NT2/D1 (cell line): ENCODE measurements at regions not wholly inside any gene's neighbourhood (a gene's known extent, or its start where the extent isn't known, plus 50 kb on each side); places are given as distances from the start of the nearest gene placed in this dataset.

Experiments
- DNase-seq: peaks from one replicate; pipeline ENCODE4 v3.0.0-alpha.2; 2011; ENCODE audit warnings: low read depth, low spot score
- H3K27me3 ChIP-seq: 2 replicates; pipeline ENCODE4 v1.6.0; 2011; ENCODE audit warnings: mild to moderate bottlenecking; ENCODE audit not compliant: insufficient read length, insufficient read depth
- H3K36me3 ChIP-seq: 2 replicates; pipeline ENCODE4 v1.6.1; 2011; ENCODE audit warnings: mild to moderate bottlenecking, low read length, mixed read lengths; ENCODE audit not compliant: insufficient read depth, insufficient read length
- H3K4me1 ChIP-seq: 2 replicates; pipeline ENCODE4 v1.5.1; 2011; ENCODE audit not compliant: insufficient read depth, insufficient read length
- H3K4me3 ChIP-seq: 2 replicates; pipeline ENCODE4 v1.5.1; 2011; ENCODE audit warnings: low read depth; ENCODE audit not compliant: insufficient read length
- H3K9ac ChIP-seq: 2 replicates; pipeline ENCODE4 v1.6.0; 2011; ENCODE audit warnings: low read depth; ENCODE audit not compliant: insufficient read length
- H3K9me3 ChIP-seq: 2 replicates; pipeline ENCODE4 v1.5.1; 2011; ENCODE audit warnings: mild to moderate bottlenecking, low read length; ENCODE audit not compliant: insufficient read depth
- SUZ12 ChIP-seq: IDR thresholded peaks from 2 replicates; pipeline ENCODE4 v1.6.1; 2011; ENCODE audit not compliant: insufficient read length, insufficient read depth; ENCODE audit errors: extremely low read depth
- YY1 ChIP-seq: IDR thresholded peaks from 2 replicates; pipeline ENCODE4 v1.6.1; 2011; ENCODE audit not compliant: insufficient read length, insufficient read depth
- ZNF274 ChIP-seq: IDR thresholded peaks from 2 replicates; pipeline ENCODE4 v1.6.1; 2011; ENCODE audit warnings: mild to moderate bottlenecking, low read depth, low read length

- H3K9ac ChIP-seq = no peak overlapping the region
- no peaks in the 10 kb centered on the region; the same call in 1 of the 2 replicates for H3K9me3 ChIP-seq
- peaks cover 19% of the 10 kb centered on the region for H3K4me1 ChIP-seq
- H3K27me3 ChIP-seq = no peaks in the 10 kb centered on the region
- DNase-seq = no peak
- no peak overlapping the region for H3K4me3 ChIP-seq
- no peak for TF ChIP-seq YY1
- no peak for TF ChIP-seq ZNF274
- TF ChIP-seq SUZ12 = no peak
- H3K36me3 ChIP-seq = no peaks in the 10 kb centered on the region
Measured at GRCh38 chr6:166747644-166748595, 120.9 kb upstream of the RPS6KA2 start.

GRCh38 chr6:166745801-166746668 lies 119.0 kb upstream of the RPS6KA2 start:
- no peaks in the 10 kb centered on the region; the same call in 1 of the 2 replicates for H3K9me3 ChIP-seq
- TF ChIP-seq YY1 (no peak), ZNF274 (no peak), SUZ12 (no peak)
- no peak overlapping the region for H3K9ac ChIP-seq
- DNase-seq = no peak
- no peaks in the 10 kb centered on the region for H3K27me3 ChIP-seq
- H3K36me3 ChIP-seq = no peaks in the 10 kb centered on the region
- H3K4me1 ChIP-seq = peaks cover 15% of the 10 kb centered on the region
- H3K4me3 ChIP-seq = no peak overlapping the region

- peak overlapping the region; percentile 1 for H3K9ac ChIP-seq
- no peaks in the 10 kb centered on the region for H3K27me3 ChIP-seq
- no peak for DNase-seq
- peaks cover 8% of the 10 kb centered on the region for H3K4me1 ChIP-seq
- no peaks in the 10 kb centered on the region; the same call in 1 of the 2 replicates for H3K9me3 ChIP-seq
- no peaks in the 10 kb centered on the region for H3K36me3 ChIP-seq
- H3K4me3 ChIP-seq = no peak overlapping the region
- TF ChIP-seq SUZ12 = no peak
- TF ChIP-seq YY1 = no peak
- no peak for TF ChIP-seq ZNF274
Measured at GRCh38 chr6:166744223-166745134, 117.4 kb upstream of the RPS6KA2 start.

GRCh38 chr6:166743406-166744222 lies 116.6 kb upstream of the RPS6KA2 start:
- Histone ChIP-seq H3K9me3 (no peaks in the 10 kb centered on the region; the same call in 1 of the 2 replicates), H3K9ac (peak overlapping the region; percentile 1), H3K4me1 (peaks cover 8% of the 10 kb centered on the region), H3K4me3 (no peak overlapping the region), H3K27me3 (no peaks in the 10 kb centered on the region), H3K36me3 (no peaks in the 10 kb centered on the region)
- TF ChIP-seq ZNF274 (no peak), SUZ12 (no peak), YY1 (no peak)
- DNase-seq = no peak

- Histone ChIP-seq H3K27me3 (no peaks in the 10 kb centered on the region), H3K4me3 (no peak overlapping the region), H3K4me1 (peaks cover 10% of the 10 kb centered on the region), H3K36me3 (no peaks in the 10 kb centered on the region), H3K9ac (no peak overlapping the region), H3K9me3 (no peaks in the 10 kb centered on the region; the same call in 1 of the 2 replicates)
- no peak for TF ChIP-seq SUZ12
- no peak for TF ChIP-seq ZNF274
- no peak for TF ChIP-seq YY1
- DNase-seq = no peak
Measured at GRCh38 chr6:166742981-166743380, 115.9 kb upstream of the RPS6KA2 start.

GRCh38 chr6:166739976-166740318 lies 112.9 kb upstream of the RPS6KA2 start:
- no peak overlapping the region for H3K4me3 ChIP-seq
- H3K9ac ChIP-seq = no peak overlapping the region
- peaks cover 4% of the 10 kb centered on the region for H3K4me1 ChIP-seq
- H3K27me3 ChIP-seq = no peaks in the 10 kb centered on the region
- DNase-seq = no peak
- no peak for TF ChIP-seq SUZ12
- TF ChIP-seq ZNF274 = no peak
- TF ChIP-seq YY1 = no peak
- no peaks in the 10 kb centered on the region for H3K36me3 ChIP-seq
- H3K9me3 ChIP-seq = no peaks in the 10 kb centered on the region; the same call in 1 of the 2 replicates
